IMR-90 (cell line): ENCODE measurements at regions not wholly inside any gene's neighbourhood (a gene's known extent, or its start where the extent isn't known, plus 50 kb on each side); places are given as distances from the start of the nearest gene placed in this dataset.

Source experiments
- ATAC-seq: fragments of 200-7000 bp; cut with Tn5 transposase; 2 replicates; pipeline ENCODE4 v1.9.1; 2020; ENCODE audit warnings: low read depth, mild to moderate bottlenecking, moderate library complexity
- BruUV-seq: library from RNA; stranded (reverse); fragments of 400-500 nt; replicated peaks from 2 replicates; lab custom pipeline; 2021; lab: Mats Ljungman, UMichigan
- CTCF ChIA-PET: fragments of 300-600 bp; formaldehyde crosslinking; extraction: SDS; loops from one replicate; lab custom pipeline; 2021; ENCODE audit warnings: antibody characterized with exemption; lab: Yijun Ruan, JAX
- POLR2A ChIA-PET: fragments of 300-600 bp; sonication (Branson Sonifier 250); formaldehyde crosslinking; loops from one replicate; lab custom pipeline; 2022; ENCODE audit warnings: antibody characterized with exemption; ENCODE audit not compliant: unreplicated experiment; lab: Charles Lee
- DNase-seq: peaks from one replicate; pipeline ENCODE4 v3.0.0; 2013
- H2AFZ ChIP-seq: replicated peaks from 2 replicates; pipeline ENCODE3; 2013; ENCODE audit warnings: low read length, mild to moderate bottlenecking; ENCODE audit not compliant: poor library complexity
- H2AK5ac ChIP-seq: 2 replicates; pipeline ENCODE4 v1.6.1; 2013; ENCODE audit warnings: low read depth, low read length, inconsistent platforms
- H2AK9ac ChIP-seq: replicated peaks from 2 replicates; pipeline ENCODE3; 2013; ENCODE audit warnings: mild to moderate bottlenecking, low read depth, low read length, moderate library complexity; ENCODE audit not compliant: poor library complexity
- H2BK120ac ChIP-seq: 2 replicates; pipeline ENCODE4 v1.6.1; 2013; ENCODE audit warnings: low read depth, low read length, inconsistent platforms
- H2BK15ac ChIP-seq: 3 replicates; pipeline ENCODE4 v1.6.1; 2013; ENCODE audit warnings: low read depth, low read length, inconsistent platforms
- H2BK20ac ChIP-seq: 2 replicates; pipeline ENCODE4 v1.6.1; 2013; ENCODE audit warnings: low read depth, mild to moderate bottlenecking, inconsistent platforms, low read length, moderate library complexity
- H2BK5ac ChIP-seq: 2 replicates; pipeline ENCODE4 v1.6.1; 2013; ENCODE audit warnings: mild to moderate bottlenecking, low read depth, low read length, inconsistent platforms; ENCODE audit not compliant: poor library complexity, severe bottlenecking
- H3K14ac ChIP-seq: replicated peaks from 2 replicates; pipeline ENCODE4 v1.6.1; 2013; ENCODE audit warnings: low read depth, low read length, inconsistent platforms
- H3K18ac ChIP-seq: 2 replicates; pipeline ENCODE4 v1.6.1; 2013; ENCODE audit warnings: low read depth, low read length, control low read depth
- H3K23ac ChIP-seq: 2 replicates; pipeline ENCODE4 v1.6.1; 2013; ENCODE audit warnings: low read depth, low read length, inconsistent platforms
- H3K27ac ChIP-seq: 2 replicates; pipeline ENCODE4 v1.5.1; 2013; ENCODE audit warnings: mild to moderate bottlenecking, control low read depth, low read length; ENCODE audit not compliant: insufficient read depth
- H3K27me3 ChIP-seq: 2 replicates; pipeline ENCODE4 v1.6.1; 2013; ENCODE audit warnings: low read length; ENCODE audit not compliant: control insufficient read depth, insufficient read depth
- H3K36me3 ChIP-seq: 2 replicates; pipeline ENCODE4 v1.6.1; 2013; ENCODE audit warnings: low read length, mixed read lengths; ENCODE audit not compliant: control insufficient read depth, insufficient read depth
- H3K4ac ChIP-seq: 2 replicates; pipeline ENCODE4 v1.6.1; 2013; ENCODE audit warnings: low read depth, low read length, inconsistent platforms
- H3K4me1 ChIP-seq: 2 replicates; pipeline ENCODE4 v1.6.1; 2013; ENCODE audit warnings: low read length, mixed read lengths; ENCODE audit not compliant: control insufficient read depth, insufficient read depth
- H3K4me2 ChIP-seq: 2 replicates; pipeline ENCODE4 v1.6.1; 2013; ENCODE audit warnings: low read depth, mild to moderate bottlenecking, control low read depth, low read length, moderate library complexity
- H3K4me3 ChIP-seq: 2 replicates; pipeline ENCODE4 v1.5.1; 2013; ENCODE audit warnings: low read depth, mild to moderate bottlenecking, control low read depth, low read length, moderate library complexity; ENCODE audit not compliant: insufficient read depth
- H3K56ac ChIP-seq: 2 replicates; pipeline ENCODE4 v1.6.1; 2013; ENCODE audit warnings: low read length, inconsistent platforms; ENCODE audit not compliant: insufficient read depth; ENCODE audit errors: extremely low read depth
- H3K79me1 ChIP-seq, 2 experiments: 2 replicates each; pipeline ENCODE4 v1.6.1; 2013; ENCODE audit warnings: low read length in 2 of 2, inconsistent platforms in 1 of 2, low read depth in 1 of 2
- H3K9ac ChIP-seq: 2 replicates; pipeline ENCODE4 v1.6.1; 2013; ENCODE audit warnings: low read depth, low read length, control low read depth
- H3K9me1 ChIP-seq: 2 replicates; pipeline ENCODE4 v1.6.1; 2013; ENCODE audit warnings: low read length, inconsistent platforms; ENCODE audit not compliant: insufficient read depth
- H3K9me3 ChIP-seq: 2 replicates; pipeline ENCODE4 v1.6.1; 2013; ENCODE audit warnings: low read length; ENCODE audit not compliant: control insufficient read depth, insufficient read depth
- H4K20me1 ChIP-seq: 2 replicates; pipeline ENCODE4 v1.6.1; 2013; ENCODE audit warnings: low read length, inconsistent platforms; ENCODE audit not compliant: insufficient read depth
- H4K5ac ChIP-seq: 2 replicates; pipeline ENCODE4 v1.6.1; 2013; ENCODE audit warnings: mild to moderate bottlenecking, low read depth, low read length, control low read depth
- H4K8ac ChIP-seq, 2 experiments: 2 replicates each; pipeline ENCODE4 v1.6.1; 2013; ENCODE audit warnings: low read depth in 2 of 2, low read length in 2 of 2, control low read depth in 1 of 2, inconsistent platforms in 1 of 2
- H4K91ac ChIP-seq: 2 replicates; pipeline ENCODE4 v1.6.1; 2013; ENCODE audit warnings: low read depth, low read length, inconsistent platforms; ENCODE audit not compliant: insufficient read depth
- BHLHE40 ChIP-seq: fragments of 150-350 bp; IDR thresholded peaks from 2 replicates; pipeline ENCODE4 v1.6.1; 2016; ENCODE audit warnings: mild to moderate bottlenecking, low read depth, low read length
- CEBPB ChIP-seq: IDR thresholded peaks from 2 replicates; pipeline ENCODE4 v1.6.1; 2012; ENCODE audit warnings: low read depth, low read length, improper control_type of control experiment
- CHD1 ChIP-seq: IDR thresholded peaks from 2 replicates; pipeline ENCODE4 v1.6.1; 2012; ENCODE audit warnings: low read depth, low read length, improper control_type of control experiment
- FOS ChIP-seq: fragments of 150-350 bp; IDR thresholded peaks from 2 replicates; pipeline ENCODE4 v1.6.1; 2016; ENCODE audit warnings: low read depth, low read length
- MAFK ChIP-seq: IDR thresholded peaks from 2 replicates; pipeline ENCODE4 v1.6.1; 2012; ENCODE audit warnings: low read depth, low read length, improper control_type of control experiment
- MAZ ChIP-seq: IDR thresholded peaks from 2 replicates; pipeline ENCODE4 v1.6.1; 2012; ENCODE audit warnings: low read depth, mild to moderate bottlenecking, low read length, improper control_type of control experiment, moderate library complexity, borderline replicate concordance
- MXI1 ChIP-seq: IDR thresholded peaks from 2 replicates; pipeline ENCODE4 v1.6.1; 2012; ENCODE audit warnings: low read depth, mild to moderate bottlenecking, low read length, moderate library complexity, borderline replicate concordance
- NFE2L2 ChIP-seq: fragments of 150-350 bp; IDR thresholded peaks from 2 replicates; pipeline ENCODE4 v1.6.1; 2016; ENCODE audit warnings: low read depth, mild to moderate bottlenecking, low read length
- POLR2A ChIP-seq: IDR thresholded peaks from 2 replicates; pipeline ENCODE4 v1.6.1; 2012; ENCODE audit warnings: mild to moderate bottlenecking, low read depth, low read length
- RAD21 ChIP-seq: IDR thresholded peaks from 2 replicates; pipeline ENCODE4 v1.6.1; 2012; ENCODE audit warnings: low read length, improper control_type of control experiment
- RCOR1 ChIP-seq: IDR thresholded peaks from 2 replicates; pipeline ENCODE4 v1.6.1; 2012; ENCODE audit warnings: mild to moderate bottlenecking, low read length, improper control_type of control experiment; ENCODE audit not compliant: insufficient replicate concordance
- RFX5 ChIP-seq: IDR thresholded peaks from 2 replicates; pipeline ENCODE4 v1.8.0; 2012; ENCODE audit warnings: low read depth, mild to moderate bottlenecking, low read length, moderate library complexity
- SMC3 ChIP-seq: fragments of 150-350 bp; IDR thresholded peaks from 2 replicates; pipeline ENCODE4 v1.6.1; 2016; ENCODE audit warnings: low read depth, mild to moderate bottlenecking, antibody characterized with exemption, low read length, moderate library complexity
- WGBS, 2 experiments: methylation state at CpG; one replicate each; pipeline versions ENCODE4 v1.1.5 to v1.1.7; 2013; ENCODE audit warnings: missing lambda C conversion rate in 2 of 2; ENCODE audit not compliant: insufficient read length in 1 of 2; ENCODE audit errors: extremely low coverage in 2 of 2; 5-methylcytosine and 5-hydroxymethylcytosine counted together
- dilution Hi-C: fragments of 300-500 bp; cut with HindIII; formaldehyde crosslinking; loops from one replicate; pipeline ENCODE4 v1.14.3; 2018; ENCODE audit warnings: low sequenced_read_pairs; ENCODE audit not compliant: unreplicated experiment
- in situ Hi-C: fragments of 300-500 bp; cut with MboI; formaldehyde crosslinking; loops from 3 replicates; pipeline ENCODE4 v1.14.3; 2019; ENCODE audit warnings: low sequenced_read_pairs, inconsistent platforms, mixed read lengths
- intact Hi-C: fragments of 100-400 bp; cut with micrococcal nuclease; formaldehyde crosslinking; loops from 2 replicates; pipeline ENCODE4 v1.10.0; 2022
- TF ChIP-seq, protein P1 (sequence below): fragments of 150-350 bp; IDR thresholded peaks from 2 replicates; pipeline ENCODE4 v1.6.1; 2016; ENCODE audit warnings: low read depth, mild to moderate bottlenecking, low read length, moderate library complexity, borderline replicate concordance
- TF ChIP-seq, protein P2 (sequence below): fragments of 150-350 bp; IDR thresholded peaks from 2 replicates; pipeline ENCODE4 v1.6.1; 2017; ENCODE audit warnings: mild to moderate bottlenecking, antibody characterized with exemption, low read length, low read depth
- TF ChIP-seq, protein P3 (sequence below): conservative IDR thresholded peaks from 2 replicates; pipeline ENCODE4 v1.5.1; 2012; ENCODE audit warnings: mild to moderate bottlenecking, low read depth, low read length, improper control_type of control experiment

DNA sequence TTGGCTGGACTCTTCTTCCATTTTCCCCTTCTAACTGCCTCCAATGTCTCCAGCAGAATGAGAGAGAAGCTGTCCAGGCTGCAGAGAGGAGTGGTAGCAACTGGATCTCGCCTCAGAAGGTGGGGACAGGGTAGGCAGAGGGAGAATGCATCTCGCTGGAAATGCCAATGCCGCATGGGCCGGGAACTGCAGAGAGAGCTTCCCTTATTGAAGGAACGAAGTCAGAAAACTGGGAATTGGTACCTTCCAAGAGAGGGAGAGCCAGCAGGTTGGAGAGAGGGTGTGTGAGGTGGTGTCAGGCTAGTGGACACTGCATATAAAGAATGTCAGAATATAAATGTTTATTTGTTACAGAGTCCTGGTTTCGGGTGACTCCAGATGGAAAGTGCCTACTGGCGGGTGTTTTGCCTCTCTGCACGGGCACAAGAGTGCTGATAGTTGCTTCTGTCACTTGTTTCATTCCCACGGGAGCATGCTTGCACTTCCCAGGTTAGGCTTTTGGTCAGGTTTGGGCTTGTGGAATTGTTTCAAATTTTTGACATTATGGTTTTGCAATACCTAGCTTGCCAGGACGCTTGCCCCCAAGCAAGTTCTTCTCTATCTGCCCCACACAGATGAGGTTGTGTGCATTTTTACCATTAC is 156.8 kb upstream of the STS start:
- intact Hi-C loops: no loop called here
- Histone ChIP-seq H2BK5ac (no peak overlapping the region), H2BK15ac (no peak overlapping the region), H2BK20ac (no peak overlapping the region), H3K56ac (no peak overlapping the region), H2AK9ac (no peak overlapping the region), H3K36me3 (no peaks in the 10 kb centered on the region), H3K14ac (no peak overlapping the region), H3K4me2 (no peak overlapping the region), H3K9me1 (no peaks in the 10 kb centered on the region), H2BK120ac (no peak overlapping the region), H4K5ac (no peak overlapping the region), H3K4me3 (no peak overlapping the region), H3K27ac (no peak overlapping the region), H3K9me3 (peaks cover 6% of the 10 kb centered on the region), H3K18ac (no peak overlapping the region), H2AK5ac (no peak overlapping the region), H2AFZ (no peak overlapping the region), H4K8ac (no peak overlapping the region), H4K20me1 (no peaks in the 10 kb centered on the region), H3K23ac (no peak overlapping the region), H3K4ac (no peak overlapping the region), H4K91ac (no peak overlapping the region), H3K79me1 (no peaks in the 10 kb centered on the region), H3K27me3 (no peaks in the 10 kb centered on the region), H3K9ac (no peak overlapping the region), H3K4me1 (no peaks in the 10 kb centered on the region)
- in situ Hi-C loops: no loop called here
- ChIA-PET POLR2A (no interaction called here), CTCF (no interaction called here)
- BruUV-seq: no TSS peak
- 17% methylated on average over 1 of the region's 10 CpGs; no CpG with 5 or more reads in 1 of the 2 experiments for WGBS, 2 experiments
- dilution Hi-C loops: no loop called here
- TF ChIP-seq RCOR1 (no peak), MAFK (no peak), CHD1 (no peak), SMC3 (no peak), CEBPB (no peak), RAD21 (no peak), MAZ (no peak), MXI1 (no peak), NFE2L2 (no peak), FOS (no peak), POLR2A (no peak), RFX5 (no peak), BHLHE40 (no peak)
- TF ChIP-seq, protein P1, sequence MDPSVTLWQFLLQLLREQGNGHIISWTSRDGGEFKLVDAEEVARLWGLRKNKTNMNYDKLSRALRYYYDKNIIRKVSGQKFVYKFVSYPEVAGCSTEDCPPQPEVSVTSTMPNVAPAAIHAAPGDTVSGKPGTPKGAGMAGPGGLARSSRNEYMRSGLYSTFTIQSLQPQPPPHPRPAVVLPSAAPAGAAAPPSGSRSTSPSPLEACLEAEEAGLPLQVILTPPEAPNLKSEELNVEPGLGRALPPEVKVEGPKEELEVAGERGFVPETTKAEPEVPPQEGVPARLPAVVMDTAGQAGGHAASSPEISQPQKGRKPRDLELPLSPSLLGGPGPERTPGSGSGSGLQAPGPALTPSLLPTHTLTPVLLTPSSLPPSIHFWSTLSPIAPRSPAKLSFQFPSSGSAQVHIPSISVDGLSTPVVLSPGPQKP: no peak
- TF ChIP-seq, protein P2, sequence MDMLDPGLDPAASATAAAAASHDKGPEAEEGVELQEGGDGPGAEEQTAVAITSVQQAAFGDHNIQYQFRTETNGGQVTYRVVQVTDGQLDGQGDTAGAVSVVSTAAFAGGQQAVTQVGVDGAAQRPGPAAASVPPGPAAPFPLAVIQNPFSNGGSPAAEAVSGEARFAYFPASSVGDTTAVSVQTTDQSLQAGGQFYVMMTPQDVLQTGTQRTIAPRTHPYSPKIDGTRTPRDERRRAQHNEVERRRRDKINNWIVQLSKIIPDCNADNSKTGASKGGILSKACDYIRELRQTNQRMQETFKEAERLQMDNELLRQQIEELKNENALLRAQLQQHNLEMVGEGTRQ: no peak
- TF ChIP-seq, protein P3, sequence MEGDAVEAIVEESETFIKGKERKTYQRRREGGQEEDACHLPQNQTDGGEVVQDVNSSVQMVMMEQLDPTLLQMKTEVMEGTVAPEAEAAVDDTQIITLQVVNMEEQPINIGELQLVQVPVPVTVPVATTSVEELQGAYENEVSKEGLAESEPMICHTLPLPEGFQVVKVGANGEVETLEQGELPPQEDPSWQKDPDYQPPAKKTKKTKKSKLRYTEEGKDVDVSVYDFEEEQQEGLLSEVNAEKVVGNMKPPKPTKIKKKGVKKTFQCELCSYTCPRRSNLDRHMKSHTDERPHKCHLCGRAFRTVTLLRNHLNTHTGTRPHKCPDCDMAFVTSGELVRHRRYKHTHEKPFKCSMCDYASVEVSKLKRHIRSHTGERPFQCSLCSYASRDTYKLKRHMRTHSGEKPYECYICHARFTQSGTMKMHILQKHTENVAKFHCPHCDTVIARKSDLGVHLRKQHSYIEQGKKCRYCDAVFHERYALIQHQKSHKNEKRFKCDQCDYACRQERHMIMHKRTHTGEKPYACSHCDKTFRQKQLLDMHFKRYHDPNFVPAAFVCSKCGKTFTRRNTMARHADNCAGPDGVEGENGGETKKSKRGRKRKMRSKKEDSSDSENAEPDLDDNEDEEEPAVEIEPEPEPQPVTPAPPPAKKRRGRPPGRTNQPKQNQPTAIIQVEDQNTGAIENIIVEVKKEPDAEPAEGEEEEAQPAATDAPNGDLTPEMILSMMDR: no peak
- no peak for ATAC-seq
- no peak for DNase-seq
